GM18511 (cell line): ENCODE measurements at regions not wholly inside any gene's neighbourhood (a gene's known extent, or its start where the extent isn't known, plus 50 kb on each side); places are given as distances from the start of the nearest gene placed in this dataset.

Source experiments
- ATAC-seq: cut with Tn5 transposase; IDR thresholded peaks from one replicate; pipeline ENCODE4 v1.9.1; 2021; ENCODE audit warnings: mild to moderate bottlenecking, moderate library complexity; ENCODE audit not compliant: unreplicated experiment

GRCh38 chr9:130755377-130756007 lies 61.9 kb downstream of the EXOSC2 start:
- ATAC-seq = no peak

- no peak for ATAC-seq
These were observed 62.5 kb downstream of the EXOSC2 start for GRCh38 chr9:130756037-130756436.

- no peak for ATAC-seq
These were observed 63.0 kb downstream of the EXOSC2 start for GRCh38 chr9:130756455-130757152.

- ATAC-seq = no peak
These were observed 66.2 kb downstream of the EXOSC2 start for GRCh38 chr9:130759738-130760137.

GRCh38 chr9:130763331-130764171 lies 70.0 kb downstream of the EXOSC2 start:
- no peak for ATAC-seq

GRCh38 chr9:130765137-130766020 lies 69.7 kb upstream of the ABL1 start:
- ATAC-seq = peak; percentile 54

- ATAC-seq = no peak
These were observed 68.8 kb upstream of the ABL1 start for GRCh38 chr9:130766021-130766926.

- no peak for ATAC-seq
These were observed 68.1 kb upstream of the ABL1 start for GRCh38 chr9:130766927-130767307.

- no peak for ATAC-seq
These were observed 66.8 kb upstream of the ABL1 start for GRCh38 chr9:130768265-130768664.

GRCh38 chr9:130768891-130769403 lies 66.1 kb upstream of the ABL1 start:
- ATAC-seq = no peak

GRCh38 chr9:130770093-130770492 lies 65.0 kb upstream of the ABL1 start:
- ATAC-seq = no peak

- no peak for ATAC-seq
These were observed 64.2 kb upstream of the ABL1 start for GRCh38 chr9:130770679-130771442.

GRCh38 chr9:130772185-130772584 lies 62.9 kb upstream of the ABL1 start:
- no peak for ATAC-seq

GRCh38 chr9:130774183-130774582 lies 60.9 kb upstream of the ABL1 start:
- no peak for ATAC-seq

GRCh38 chr9:130775336-130775991 lies 59.6 kb upstream of the ABL1 start:
- ATAC-seq = no peak

GRCh38 chr9:130779153-130779855 lies 55.8 kb upstream of the ABL1 start:
- no peak for ATAC-seq

- no peak for ATAC-seq
These were observed 54.6 kb upstream of the ABL1 start for GRCh38 chr9:130780415-130780814.
